BJ (cell line): ENCODE measurements at regions not wholly inside any gene's neighbourhood (a gene's known extent, or its start where the extent isn't known, plus 50 kb on each side); places are given as distances from the start of the nearest gene placed in this dataset.
A peak's percentile ranks its signal among the peaks of the same experiment; 100 is the strongest.

Source experiments
- CTCF ChIA-PET: fragments of 350-600 bp; formaldehyde crosslinking; extraction: SDS; loops from one replicate; lab custom pipeline; 2021; ENCODE audit warnings: antibody characterized with exemption, inconsistent platforms; lab: Yijun Ruan, JAX
- POLR2A ChIA-PET: fragments of 300-600 bp; sonication (Branson Sonifier 250); formaldehyde crosslinking; extraction: SDS; loops from one replicate; lab custom pipeline; 2021; ENCODE audit warnings: antibody characterized with exemption; lab: Charles Lee
- DNase-seq: peaks from one replicate; pipeline ENCODE4 v3.0.0-alpha.2; 2011; ENCODE audit warnings: low read depth
- H3K27me3 ChIP-seq: 2 replicates; pipeline ENCODE4 v1.6.0; 2011; ENCODE audit warnings: low read length; ENCODE audit not compliant: control insufficient read depth, insufficient read depth
- H3K36me3 ChIP-seq: 2 replicates; pipeline ENCODE4 v1.5.1; 2011; ENCODE audit warnings: low read length; ENCODE audit not compliant: control insufficient read depth, insufficient read depth
- H3K4me3 ChIP-seq: 2 replicates; pipeline ENCODE4 v1.5.1; 2011; ENCODE audit warnings: low read depth, mild to moderate bottlenecking, control low read depth, low read length
- CTCF ChIP-seq: IDR thresholded peaks from 2 replicates; pipeline ENCODE4 v1.5.1; 2011; ENCODE audit warnings: low read depth, mild to moderate bottlenecking, control low read depth, inconsistent platforms, low read length, moderate library complexity; ENCODE audit not compliant: insufficient read depth

- no peak for DNase-seq
- no peak for TF ChIP-seq CTCF
- ChIA-PET POLR2A (interaction anchor here (0.5 to 0.7 kb wide), 2 partner anchors 107 to 423 kb away, joined by 3 read pairs; no protein-coding TSS in a partner anchor), CTCF (no interaction called here)
- Histone ChIP-seq H3K4me3 (no peak overlapping the region), H3K27me3 (no peaks in the 10 kb centered on the region), H3K36me3 (no peaks in the 10 kb centered on the region)
Observed at GRCh38 chr6:140185991-140186390, 811.5 kb upstream of the CITED2 start.

- ChIA-PET CTCF (interaction anchor here (0.9 to 1.6 kb wide), 3 partner anchors 18 to 252 kb away, joined by 3 to 4 read pairs (median 3); no protein-coding TSS in a partner anchor), POLR2A (interaction anchor here (0.6 to 2.8 kb wide), 12 partner anchors 9 to 809 kb away, joined by 3 to 14 read pairs (median 4); partner anchors contain the start of gene CITED2)
- Histone ChIP-seq H3K27me3 (no peaks in the 10 kb centered on the region), H3K36me3 (no peaks in the 10 kb centered on the region), H3K4me3 (no peak overlapping the region)
- peak; percentile 91 for DNase-seq
- TF ChIP-seq CTCF: no peak
Observed at GRCh38 chr6:140183881-140184280, 809.4 kb upstream of the CITED2 start.

GRCh38 chr6:140182821-140183220 lies 808.4 kb upstream of the CITED2 start:
- no peaks in the 10 kb centered on the region for H3K36me3 ChIP-seq
- ChIA-PET POLR2A (interaction anchor here (0.5 to 2.8 kb wide), 7 partner anchors 8 to 810 kb away, joined by 3 to 14 read pairs (median 5); partner anchors contain the start of gene CITED2), CTCF (interaction anchor here (2.0 kb wide), 1 partner anchor 130 kb away, joined by 5 read pairs; no protein-coding TSS in a partner anchor)
- no peaks in the 10 kb centered on the region for H3K27me3 ChIP-seq
- no peak overlapping the region for H3K4me3 ChIP-seq
- no peak for TF ChIP-seq CTCF
- DNase-seq: no peak

GRCh38 chr6:140181876-140182275 lies 807.4 kb upstream of the CITED2 start:
- Histone ChIP-seq H3K36me3 (no peaks in the 10 kb centered on the region), H3K27me3 (no peaks in the 10 kb centered on the region), H3K4me3 (no peak overlapping the region)
- no peak for TF ChIP-seq CTCF
- DNase-seq: no peak
- ChIA-PET CTCF (interaction anchor here (0.6 to 2.0 kb wide), 3 partner anchors 125 to 432 kb away, joined by 3 to 5 read pairs (median 3); no protein-coding TSS in a partner anchor), POLR2A (interaction anchor here (2.8 kb wide), 1 partner anchor 164 kb away, joined by 14 read pairs; no protein-coding TSS in a partner anchor)

- Histone ChIP-seq H3K36me3 (no peaks in the 10 kb centered on the region), H3K27me3 (no peaks in the 10 kb centered on the region), H3K4me3 (no peak overlapping the region)
- no peak for DNase-seq
- CTCF ChIA-PET: no interaction called here
- POLR2A ChIA-PET: no interaction called here
- TF ChIP-seq CTCF: no peak
Observed at GRCh38 chr6:140180306-140180705, 805.9 kb upstream of the CITED2 start.
